GM12878 (cell line): ENCODE measurements at regions not wholly inside any gene's neighbourhood (a gene's known extent, or its start where the extent isn't known, plus 50 kb on each side); places are given as distances from the start of the nearest gene placed in this dataset.

ENCODE experiments used
- ATAC-seq: fragments of 200-7000 bp; cut with Tn5 transposase; 3 replicates; pipeline ENCODE4 v1.9.1; 2020; ENCODE audit warnings: mild to moderate bottlenecking, moderate library complexity
- BruUV-seq: library from RNA; stranded (reverse); fragments of 400-500 nt; replicated peaks from 2 replicates; lab custom pipeline; 2021; lab: Mats Ljungman, UMichigan
- CTCF ChIA-PET: fragments of 300-600 bp; sonication (Branson Sonifier 250); formaldehyde crosslinking; extraction: SDS; loops from one replicate; lab custom pipeline; 2021; ENCODE audit warnings: inconsistent platforms; lab: Yijun Ruan, JAX
- POLR2A ChIA-PET: fragments of 350-600 bp; formaldehyde crosslinking; extraction: SDS; loops from one replicate; lab custom pipeline; 2021; ENCODE audit warnings: inconsistent platforms; lab: Charles Lee
- RAD21 ChIA-PET: fragments of 300-600 bp; sonication (Branson Sonifier 250); formaldehyde crosslinking; loops from one replicate; lab custom pipeline; 2023; ENCODE audit warnings: antibody characterized with exemption; ENCODE audit not compliant: unreplicated experiment; lab: Charles Lee
- SMC1A ChIA-PET: fragments of 300-600 bp; sonication (Branson Sonifier 250); formaldehyde crosslinking; loops from one replicate; lab custom pipeline; 2023; ENCODE audit not compliant: unreplicated experiment, uncharacterized antibody; lab: Charles Lee
- DNase-seq: peaks from one replicate; pipeline ENCODE4 v3.0.0-alpha.2; 2011; ENCODE audit warnings: low read depth, low spot score
- FAIRE-seq: peaks from 3 replicates; lab custom pipeline; 2011; peaks lifted over from hg19 to GRCh38; lab: Jason Lieb, UNC
- H2AFZ ChIP-seq: 2 replicates; pipeline ENCODE4 v1.6.0; 2011; ENCODE audit warnings: low read depth, low read length, control low read depth; ENCODE audit not compliant: control insufficient read depth
- H3K27ac ChIP-seq: 2 replicates; pipeline ENCODE4 v1.5.1; 2011; ENCODE audit warnings: control low read depth; ENCODE audit not compliant: control insufficient read depth, insufficient read depth
- H3K27me3 ChIP-seq, 2 experiments: replicated peaks in 1 of 2; 2 replicates each; pipeline versions ENCODE4 v1.6.0 to v1.6.1; 2011; ENCODE audit warnings: low read length in 1 of 2; ENCODE audit not compliant: control insufficient read depth in 2 of 2, insufficient read depth in 2 of 2
- H3K36me3 ChIP-seq, 2 experiments: 2 replicates each; pipeline ENCODE4 v1.5.1; 2011; ENCODE audit warnings: low read length in 1 of 2; ENCODE audit not compliant: control insufficient read depth in 2 of 2, insufficient read depth in 2 of 2
- H3K4me1 ChIP-seq: 2 replicates; pipeline ENCODE4 v1.6.1; 2011; ENCODE audit warnings: mild to moderate bottlenecking, low read length, moderate library complexity, mixed read lengths; ENCODE audit not compliant: control insufficient read depth, insufficient read depth
- H3K4me2 ChIP-seq: 2 replicates; pipeline ENCODE4 v1.6.0; 2011; ENCODE audit warnings: control low read depth; ENCODE audit not compliant: control insufficient read depth, insufficient read depth
- H3K4me3 ChIP-seq: fragments of 200-600 bp; sonication (generic); 2 replicates; pipeline ENCODE4 v1.5.1; 2016
- H3K79me2 ChIP-seq: 2 replicates; pipeline ENCODE4 v1.6.0; 2011; ENCODE audit warnings: low read length; ENCODE audit not compliant: control insufficient read depth, insufficient read depth
- H3K9ac ChIP-seq: 2 replicates; pipeline ENCODE4 v1.8.0; 2011; ENCODE audit warnings: low read length, control low read depth, mixed read lengths; ENCODE audit not compliant: control insufficient read depth, insufficient read depth
- H3K9me3 ChIP-seq: replicated peaks from 3 replicates; pipeline ENCODE4 v1.5.1; 2011; ENCODE audit warnings: mild to moderate bottlenecking, low read length; ENCODE audit not compliant: control insufficient read depth, insufficient read depth
- H4K20me1 ChIP-seq: 2 replicates; pipeline ENCODE4 v1.6.0; 2011; ENCODE audit not compliant: control insufficient read depth, insufficient read depth
- CEBPB ChIP-seq, 2 experiments: fragments of 150-350 bp in 1 of 2; IDR thresholded peaks; 2 replicates each; pipeline ENCODE4 v1.6.1; 2012 to 2014; ENCODE audit warnings: low read depth in 2 of 2, low read length in 2 of 2, borderline replicate concordance in 1 of 2, inconsistent platforms in 1 of 2
- CREB1 ChIP-seq: IDR thresholded peaks from 2 replicates; pipeline ENCODE4 v1.6.1; 2012; ENCODE audit warnings: low read depth, mild to moderate bottlenecking, inconsistent platforms
- EED ChIP-seq: sonication (generic); IDR thresholded peaks from 2 replicates; pipeline ENCODE4 v1.6.1; 2016; ENCODE audit warnings: antibody characterized with exemption, low read depth
- MYB ChIP-seq: fragments of 150-350 bp; IDR thresholded peaks from 2 replicates; pipeline ENCODE4 v1.6.1; 2014; ENCODE audit warnings: mild to moderate bottlenecking, low read depth, low read length, borderline replicate concordance
- NR2C1 ChIP-seq: fragments of 450-650 bp; IDR thresholded peaks from 2 replicates; pipeline ENCODE4 v1.6.1; 2017; ENCODE audit warnings: antibody characterized with exemption, mild to moderate bottlenecking, moderate library complexity
- SUZ12 ChIP-seq: fragments of 200-600 bp; sonication (generic); IDR thresholded peaks from one replicate; pipeline ENCODE4 v1.6.1; 2018; ENCODE audit warnings: antibody characterized with exemption, mild to moderate bottlenecking; ENCODE audit not compliant: unreplicated experiment
- WRNIP1 ChIP-seq: IDR thresholded peaks from 2 replicates; pipeline ENCODE4 v1.6.1; 2011; ENCODE audit warnings: low read depth, low read length, improper control_type of control experiment, borderline replicate concordance
- ZBTB4 ChIP-seq: fragments of 450-650 bp; formaldehyde crosslinking; IDR thresholded peaks from 2 replicates; pipeline ENCODE4 v1.4.0; 2022; ENCODE audit warnings: mild to moderate bottlenecking, moderate library complexity
- ZBTB40 ChIP-seq: fragments of 450-650 bp; IDR thresholded peaks from 2 replicates; pipeline ENCODE4 v1.6.1; 2016; ENCODE audit warnings: mild to moderate bottlenecking, moderate library complexity, borderline replicate concordance
- ZNF217 ChIP-seq: fragments of 450-650 bp; IDR thresholded peaks from 2 replicates; pipeline ENCODE4 v1.6.1; 2017; ENCODE audit warnings: antibody characterized with exemption, mild to moderate bottlenecking
- ZNF384 ChIP-seq: IDR thresholded peaks from 2 replicates; pipeline ENCODE4 v1.6.1; 2012; ENCODE audit warnings: low read depth, mild to moderate bottlenecking, low read length, improper control_type of control experiment, borderline replicate concordance
- WGBS: methylation state at CpG from one replicate; pipeline ENCODE4 v1.1.6; 2016; ENCODE audit warnings: low lambda C conversion rate; ENCODE audit not compliant: insufficient replicate concordance, insufficient coverage; ENCODE audit errors: missing lambda C conversion rate; 5-methylcytosine and 5-hydroxymethylcytosine counted together
- in situ Hi-C: fragments of 300-500 bp; cut with MboI; formaldehyde crosslinking; loops from 9 replicates; pipeline ENCODE4 v1.14.3; 2018; ENCODE audit warnings: mixed read lengths
- intact Hi-C: fragments of 100-400 bp; cut with micrococcal nuclease; formaldehyde crosslinking; loops from one replicate; pipeline ENCODE4 v1.14.2; 2022; ENCODE audit not compliant: unreplicated experiment
- TF ChIP-seq, protein P1 (sequence below), 3 experiments: IDR thresholded peaks in 2 of 3; conservative IDR thresholded peaks in 1 of 3; 2 replicates each; pipeline ENCODE4 v1.5.1; 2011; ENCODE audit warnings: low read depth in 3 of 3, low read length in 3 of 3, mild to moderate bottlenecking in 3 of 3, control low read depth in 2 of 3, moderate library complexity in 2 of 3, inconsistent platforms in 1 of 3, mixed read lengths in 1 of 3; ENCODE audit not compliant: control insufficient read depth in 2 of 3, insufficient read depth in 1 of 3; ENCODE audit errors: extremely low read depth in 1 of 3
- TF ChIP-seq, protein P2 (sequence below): fragments of 450-650 bp; IDR thresholded peaks from 2 replicates; pipeline ENCODE4 v1.6.1; 2017; ENCODE audit warnings: mild to moderate bottlenecking, low read depth, inconsistent platforms; ENCODE audit not compliant: poor library complexity, severe bottlenecking

DNA sequence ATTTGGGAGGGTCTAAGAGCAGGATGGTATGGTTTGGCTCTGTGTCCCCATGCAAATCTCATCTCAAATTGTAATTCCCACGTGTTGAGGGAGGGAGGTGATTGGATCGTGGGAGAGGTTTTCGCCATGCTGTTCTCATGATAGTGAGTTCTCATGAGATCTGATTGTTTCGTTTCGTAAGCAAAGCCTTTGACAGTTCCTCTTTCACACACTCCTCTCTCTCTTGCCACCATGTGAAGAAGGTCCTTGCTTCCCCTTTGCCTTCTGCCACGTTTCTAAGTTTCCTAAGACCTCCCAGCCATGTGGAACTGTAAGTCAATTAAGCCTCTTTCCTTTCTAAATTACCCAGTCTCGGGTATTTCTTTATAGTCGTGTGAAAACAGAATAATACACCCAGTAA is 553.7 kb downstream of the TAFA4 start:
- BruUV-seq, result no TSS peak
- WGBS, result 0% methylated on average over 8 of the region's 8 CpGs
- H4K20me1 ChIP-seq, result no peaks in the 10 kb centered on the region
- DNase-seq (no peak), ATAC-seq (no peak), FAIRE-seq (no peak)
- H3K4me2 ChIP-seq, result no peak overlapping the region
- no peaks in the 10 kb centered on the region for H3K27me3 ChIP-seq
- no peak overlapping the region for H3K9ac ChIP-seq
- intact Hi-C loops, result no loop called here
- no peaks in the 10 kb centered on the region for H3K36me3 ChIP-seq
- H3K79me2 ChIP-seq, result no peaks in the 10 kb centered on the region
- RAD21 ChIA-PET, result no interaction called here
- no peaks in the 10 kb centered on the region for H3K4me1 ChIP-seq
- no peak overlapping the region for H3K27ac ChIP-seq
- in situ Hi-C loops, result no loop called here
- no peak overlapping the region for H2AFZ ChIP-seq
- POLR2A ChIA-PET, result no interaction called here
- H3K9me3 ChIP-seq, result no peaks in the 10 kb centered on the region; the same call in 2 of the 3 replicates
- TF ChIP-seq, protein P1, sequence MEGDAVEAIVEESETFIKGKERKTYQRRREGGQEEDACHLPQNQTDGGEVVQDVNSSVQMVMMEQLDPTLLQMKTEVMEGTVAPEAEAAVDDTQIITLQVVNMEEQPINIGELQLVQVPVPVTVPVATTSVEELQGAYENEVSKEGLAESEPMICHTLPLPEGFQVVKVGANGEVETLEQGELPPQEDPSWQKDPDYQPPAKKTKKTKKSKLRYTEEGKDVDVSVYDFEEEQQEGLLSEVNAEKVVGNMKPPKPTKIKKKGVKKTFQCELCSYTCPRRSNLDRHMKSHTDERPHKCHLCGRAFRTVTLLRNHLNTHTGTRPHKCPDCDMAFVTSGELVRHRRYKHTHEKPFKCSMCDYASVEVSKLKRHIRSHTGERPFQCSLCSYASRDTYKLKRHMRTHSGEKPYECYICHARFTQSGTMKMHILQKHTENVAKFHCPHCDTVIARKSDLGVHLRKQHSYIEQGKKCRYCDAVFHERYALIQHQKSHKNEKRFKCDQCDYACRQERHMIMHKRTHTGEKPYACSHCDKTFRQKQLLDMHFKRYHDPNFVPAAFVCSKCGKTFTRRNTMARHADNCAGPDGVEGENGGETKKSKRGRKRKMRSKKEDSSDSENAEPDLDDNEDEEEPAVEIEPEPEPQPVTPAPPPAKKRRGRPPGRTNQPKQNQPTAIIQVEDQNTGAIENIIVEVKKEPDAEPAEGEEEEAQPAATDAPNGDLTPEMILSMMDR (IDR thresholded peaks at IDR 0.05 in 2 of 3, conservative IDR thresholded peaks at IDR 0.05 in 1 of 3; ENCODE audit: control insufficient read depth in 2 of 3, extremely low read depth in 1 of 3, insufficient read depth in 1 of 3, low read depth in 3 of 3, low read length in 3 of 3), result no peak
- TF ChIP-seq EED, result no peak
- TF ChIP-seq CREB1, result no peak
- TF ChIP-seq MYB, result no peak
- no peak for TF ChIP-seq WRNIP1
- TF ChIP-seq, protein P2, sequence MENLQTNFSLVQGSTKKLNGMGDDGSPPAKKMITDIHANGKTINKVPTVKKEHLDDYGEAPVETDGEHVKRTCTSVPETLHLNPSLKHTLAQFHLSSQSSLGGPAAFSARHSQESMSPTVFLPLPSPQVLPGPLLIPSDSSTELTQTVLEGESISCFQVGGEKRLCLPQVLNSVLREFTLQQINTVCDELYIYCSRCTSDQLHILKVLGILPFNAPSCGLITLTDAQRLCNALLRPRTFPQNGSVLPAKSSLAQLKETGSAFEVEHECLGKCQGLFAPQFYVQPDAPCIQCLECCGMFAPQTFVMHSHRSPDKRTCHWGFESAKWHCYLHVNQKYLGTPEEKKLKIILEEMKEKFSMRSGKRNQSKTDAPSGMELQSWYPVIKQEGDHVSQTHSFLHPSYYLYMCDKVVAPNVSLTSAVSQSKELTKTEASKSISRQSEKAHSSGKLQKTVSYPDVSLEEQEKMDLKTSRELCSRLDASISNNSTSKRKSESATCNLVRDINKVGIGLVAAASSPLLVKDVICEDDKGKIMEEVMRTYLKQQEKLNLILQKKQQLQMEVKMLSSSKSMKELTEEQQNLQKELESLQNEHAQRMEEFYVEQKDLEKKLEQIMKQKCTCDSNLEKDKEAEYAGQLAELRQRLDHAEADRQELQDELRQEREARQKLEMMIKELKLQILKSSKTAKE, result no peak
- TF ChIP-seq ZNF217, result no peak
- TF ChIP-seq ZBTB40, result no peak
- no peak for TF ChIP-seq SUZ12
- TF ChIP-seq CEBPB (IDR thresholded peaks at IDR 0.05; ENCODE audit: borderline replicate concordance in 1 of 2, low read depth in 2 of 2, low read length in 2 of 2), result no peak
- TF ChIP-seq NR2C1, result no peak
- TF ChIP-seq ZNF384, result no peak
- TF ChIP-seq ZBTB4, result no peak
- CTCF ChIA-PET, result no interaction called here
- H3K4me3 ChIP-seq, result no peak overlapping the region
- SMC1A ChIA-PET, result no interaction called here
